NCI-H774 (cell line): ENCODE measurements at regions not wholly inside any gene's neighbourhood (a gene's known extent, or its start where the extent isn't known, plus 50 kb on each side); places are given as distances from the start of the nearest gene placed in this dataset.

Source experiments
- DNase-seq: peaks from one replicate; lab custom pipeline; 2025; lab: John Stamatoyannopoulos, UW

DNA sequence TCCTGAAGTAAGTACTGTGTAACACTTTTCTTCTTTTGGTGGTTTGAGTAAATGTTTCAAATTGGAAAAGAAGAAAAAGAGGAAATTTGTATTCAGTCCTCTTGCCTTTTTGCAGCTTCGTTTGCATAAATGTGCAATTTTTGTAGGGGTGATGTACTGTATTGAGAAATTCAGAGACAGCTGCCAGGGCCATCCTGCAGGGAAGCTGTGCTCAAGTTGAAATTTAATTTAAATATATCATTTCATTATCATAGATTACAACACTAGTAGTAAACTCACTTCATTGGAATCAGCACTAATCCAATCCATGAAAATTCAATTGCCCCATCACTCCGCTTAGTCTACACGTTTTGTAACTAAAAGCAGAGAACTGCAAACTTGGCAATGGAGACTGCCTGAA, 415.4 kb downstream of the DNAJB9 start:
- no peak for DNase-seq

DNA sequence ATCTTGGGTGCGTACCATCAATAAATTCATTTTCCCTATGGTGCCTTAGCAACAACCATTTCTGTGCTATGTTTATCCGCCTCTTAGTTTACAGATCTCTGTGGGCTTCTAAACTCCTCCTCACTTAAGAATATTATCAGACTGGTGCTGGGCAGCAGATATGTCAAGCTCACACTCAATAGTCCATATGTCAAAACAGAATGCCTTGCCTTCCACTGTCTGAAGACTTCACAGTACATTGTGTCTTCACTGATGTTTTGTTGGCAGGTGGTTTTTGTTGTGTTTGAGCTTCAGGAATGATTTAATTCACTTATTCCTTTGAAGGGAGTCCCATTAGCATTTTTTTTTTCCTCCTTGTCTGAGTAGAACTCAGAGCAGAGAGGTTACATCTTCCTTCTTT, 419.6 kb downstream of the DNAJB9 start:
- DNase-seq: no peak

DNA sequence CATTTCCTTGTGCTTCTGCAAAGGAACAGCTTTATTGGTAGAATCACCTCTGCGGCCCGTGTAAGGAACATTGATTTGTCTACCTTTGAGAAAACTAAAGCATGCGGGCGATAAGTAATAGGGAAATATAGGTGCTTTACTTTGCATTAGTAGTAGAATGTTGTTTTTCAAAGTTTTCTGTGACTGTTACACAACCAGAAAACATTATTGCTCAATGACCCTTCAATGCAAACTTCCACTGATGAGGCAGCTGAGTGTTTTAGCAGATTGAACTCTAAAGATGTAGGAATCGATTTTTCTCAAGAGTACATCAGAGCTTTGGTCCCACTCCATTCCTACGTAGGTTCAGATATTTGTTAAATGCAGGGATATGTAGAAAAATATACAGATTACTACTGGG, 427.8 kb downstream of the DNAJB9 start:
- DNase-seq: no peak

DNA sequence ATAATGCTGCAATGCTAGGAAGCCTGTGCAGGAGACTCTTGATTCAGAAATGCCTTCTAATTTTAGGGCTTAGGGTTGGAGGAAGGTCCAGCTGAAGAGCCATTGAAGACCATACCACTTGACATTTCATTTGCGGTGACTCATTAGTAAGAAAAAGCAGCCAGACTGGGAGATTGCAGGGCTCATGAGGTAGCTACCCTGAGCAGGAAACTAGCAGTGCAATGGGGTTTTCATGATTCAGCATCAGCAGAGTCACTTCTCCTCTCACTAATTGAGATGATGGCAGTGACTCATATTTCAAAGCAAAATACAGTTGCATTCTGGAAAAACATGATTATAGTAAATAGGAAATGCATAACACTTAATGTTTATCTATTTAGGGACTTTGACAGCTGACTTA, 434.1 kb downstream of the DNAJB9 start:
- no peak for DNase-seq

DNA sequence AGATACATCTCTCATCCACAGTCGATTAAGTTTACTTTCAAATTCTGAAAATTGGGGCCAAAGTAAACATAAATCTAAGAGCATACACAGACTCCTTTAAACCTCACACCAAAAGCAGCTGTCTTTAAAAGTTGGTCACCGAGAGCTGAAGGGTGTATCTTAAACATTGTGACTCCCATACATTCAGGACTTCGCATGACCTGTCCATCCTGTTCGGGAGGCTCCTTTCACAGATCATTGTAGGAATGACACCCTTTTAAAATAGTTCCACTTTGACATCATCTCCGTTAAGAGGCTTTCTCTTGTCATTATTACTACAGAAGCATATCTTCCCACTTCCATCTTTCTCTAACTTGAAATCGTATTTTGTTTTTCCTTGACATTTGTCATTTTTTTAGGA, 440.0 kb downstream of the DNAJB9 start:
- no peak for DNase-seq

DNA sequence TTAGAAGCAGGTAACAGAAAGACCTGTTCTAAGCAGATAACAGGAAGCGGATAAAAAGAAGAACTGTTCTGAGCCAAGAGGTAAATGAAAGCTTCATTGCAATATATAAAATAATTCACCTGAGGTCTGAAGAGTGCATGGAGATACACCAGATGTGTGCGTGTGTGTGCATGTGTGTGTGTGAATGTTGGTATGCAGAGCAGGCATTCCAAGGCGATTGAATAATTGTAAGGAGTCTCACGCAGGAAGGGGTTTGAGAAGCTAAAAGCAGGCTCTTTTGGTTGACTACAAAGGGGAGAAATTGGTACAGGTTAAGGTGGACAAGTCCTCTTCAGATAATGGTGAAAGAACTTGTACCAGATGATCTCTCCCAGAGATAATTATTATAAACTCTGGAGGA, 450.6 kb downstream of the DNAJB9 start:
- DNase-seq: no peak

DNA sequence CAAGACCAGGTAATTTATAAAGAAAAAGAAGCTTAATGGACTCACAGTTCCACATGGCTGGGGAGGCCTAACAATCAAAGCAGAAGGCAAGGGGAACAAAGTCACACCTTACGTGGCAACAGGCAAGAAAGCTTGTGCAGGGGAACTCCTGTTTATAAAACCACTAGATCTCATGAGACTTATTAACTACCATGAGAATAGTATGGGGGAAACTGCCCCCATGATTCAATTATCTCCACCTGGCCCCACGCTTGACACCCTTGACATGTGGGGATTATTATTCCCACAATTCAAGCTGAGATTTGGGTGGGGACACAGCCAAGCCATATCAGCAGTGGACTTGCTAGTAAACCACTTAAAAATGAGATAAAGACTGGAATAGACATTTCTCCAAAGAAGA, 451.7 kb downstream of the DNAJB9 start:
- DNase-seq: no peak

DNA sequence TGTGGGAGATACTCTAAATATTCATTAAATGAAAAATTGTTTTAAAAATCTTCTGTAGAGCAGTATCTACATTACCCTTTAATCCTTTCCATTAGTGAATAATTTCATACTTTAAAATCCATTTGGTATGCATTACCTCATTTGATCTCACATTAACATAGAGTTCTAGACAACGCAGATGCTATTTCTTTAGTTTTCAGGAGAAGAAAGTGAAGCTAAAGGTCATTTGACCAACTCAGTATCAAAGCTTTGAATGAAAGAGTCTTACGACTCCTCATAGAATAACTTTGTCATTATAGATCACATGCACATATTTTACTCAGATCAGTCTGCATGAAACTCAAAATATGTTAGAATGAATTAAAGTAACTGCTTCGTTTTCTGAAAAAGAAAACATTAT, 460.2 kb downstream of the DNAJB9 start:
- no peak for DNase-seq

DNA sequence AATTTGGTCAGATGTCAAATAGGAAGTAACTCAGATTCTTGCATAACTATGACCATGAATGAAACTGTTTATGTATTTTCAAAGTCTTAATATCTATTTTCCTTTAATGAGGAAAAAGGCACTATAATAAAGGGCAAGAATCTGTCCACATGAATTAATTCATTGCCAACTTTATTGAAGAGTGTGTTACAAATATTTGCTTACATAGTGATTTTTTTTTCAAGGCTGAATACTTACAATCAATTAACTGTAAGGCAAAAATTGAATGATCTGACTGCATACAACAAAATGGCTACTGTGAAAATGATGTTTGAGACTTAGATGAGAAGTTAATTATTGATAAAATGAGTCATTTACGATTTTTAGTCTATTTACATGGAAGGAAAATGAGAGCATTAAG, 475.0 kb downstream of the DNAJB9 start:
- no peak for DNase-seq

DNA sequence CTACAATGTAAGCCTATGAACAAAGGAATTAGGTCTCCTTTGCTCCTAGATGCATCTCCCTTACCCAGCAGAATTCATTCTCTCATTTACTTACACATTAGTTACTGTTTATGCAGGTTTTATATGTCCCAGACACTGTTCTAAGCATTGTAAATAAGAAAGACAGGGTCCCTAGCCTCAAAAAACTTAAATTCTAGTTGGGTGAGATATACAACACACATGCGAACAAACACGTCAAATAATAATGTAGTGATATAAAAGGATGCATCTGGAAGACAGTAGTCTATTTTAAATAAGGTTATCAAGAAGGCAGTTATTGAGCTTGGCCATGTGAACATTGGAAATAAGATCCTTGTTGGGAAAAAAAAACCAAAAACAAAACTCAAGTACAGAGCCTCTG, 479.7 kb downstream of the DNAJB9 start:
- no peak for DNase-seq

DNA sequence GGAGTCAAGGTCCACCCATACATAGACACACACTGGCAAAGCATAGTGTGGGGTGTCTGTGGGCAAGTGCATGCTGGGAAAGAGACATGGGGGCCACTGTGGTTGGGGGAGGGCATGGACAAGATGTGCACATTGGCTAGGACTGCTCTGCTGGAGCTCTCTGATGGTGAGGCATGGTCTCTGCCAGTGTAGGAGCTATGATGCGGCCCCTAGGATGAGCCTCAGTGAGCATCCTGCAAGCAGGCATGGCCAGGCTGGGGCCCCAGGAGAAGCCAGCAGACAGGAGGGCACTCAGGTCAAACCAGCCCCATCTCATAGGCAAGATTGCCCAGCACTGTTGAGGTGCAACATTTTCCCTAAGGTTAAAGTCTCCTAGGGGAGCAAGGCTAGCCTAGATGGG, 489.4 kb downstream of the DNAJB9 start:
- DNase-seq: no peak

DNA sequence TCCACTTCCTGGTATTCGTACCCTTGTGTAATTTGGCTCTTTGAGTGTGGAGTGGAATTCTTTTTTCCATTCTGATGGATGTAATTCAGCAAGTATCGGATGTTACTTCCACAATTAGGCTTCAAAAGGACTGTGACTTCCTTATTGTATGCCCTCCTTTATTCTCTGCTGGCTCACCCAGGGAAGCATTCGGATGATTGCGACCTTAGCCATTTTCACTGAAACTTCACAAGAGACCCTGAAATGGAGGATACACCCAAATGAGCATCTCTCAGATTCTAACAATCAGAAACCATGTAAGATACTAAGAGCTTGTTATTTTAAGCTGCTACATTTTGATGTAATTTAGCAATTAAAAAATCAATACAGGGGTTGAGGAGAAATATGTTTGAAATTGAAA, 493.1 kb downstream of the DNAJB9 start:
- DNase-seq: no peak

DNA sequence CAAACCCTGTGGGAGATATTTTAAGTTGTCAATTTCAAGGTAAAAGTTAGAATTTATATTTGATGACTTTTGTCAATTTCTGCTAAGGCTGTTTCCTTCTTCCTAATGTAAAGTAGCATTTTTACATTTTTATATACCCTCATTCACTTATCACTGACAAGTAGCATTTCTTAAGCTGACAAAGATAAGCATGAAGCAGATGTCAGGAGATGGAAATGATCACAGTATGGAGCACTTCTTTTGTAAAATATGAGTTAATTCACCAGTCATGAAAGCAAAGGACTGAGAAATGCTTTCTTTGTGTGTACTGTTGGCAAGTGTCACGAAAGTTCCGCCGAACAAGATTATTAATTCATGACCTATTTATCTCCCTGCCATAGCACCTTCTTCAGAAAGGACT, 503.9 kb downstream of the DNAJB9 start:
- no peak for DNase-seq

DNA sequence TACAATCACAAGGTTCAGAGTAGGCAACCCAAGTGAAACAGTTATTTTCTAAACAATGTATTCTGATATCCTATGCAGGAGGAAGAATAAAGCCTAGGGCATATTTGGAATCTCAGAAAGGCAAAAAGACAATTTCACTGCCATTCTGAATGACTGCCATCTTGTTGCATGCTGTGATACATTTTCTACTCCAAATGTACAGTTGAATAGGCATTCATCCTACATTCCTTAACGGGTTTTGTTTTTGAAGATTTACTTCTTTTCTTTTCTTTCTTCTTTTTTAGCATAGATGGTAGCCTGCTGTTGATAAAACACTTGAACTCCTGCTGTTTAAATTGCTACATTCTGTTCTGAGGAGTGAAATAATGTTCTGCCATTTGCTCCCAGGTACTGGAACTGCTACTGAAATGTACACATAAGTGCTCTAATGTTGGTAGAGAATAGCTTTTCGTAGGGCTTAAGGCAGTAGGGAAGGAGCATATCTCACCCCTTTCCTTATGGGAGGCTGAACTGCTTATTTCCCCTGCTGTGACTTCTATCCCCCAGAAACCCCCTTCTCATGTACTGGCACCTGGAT, 506.8 kb downstream of the DNAJB9 start:
- DNase-seq: no peak

DNA sequence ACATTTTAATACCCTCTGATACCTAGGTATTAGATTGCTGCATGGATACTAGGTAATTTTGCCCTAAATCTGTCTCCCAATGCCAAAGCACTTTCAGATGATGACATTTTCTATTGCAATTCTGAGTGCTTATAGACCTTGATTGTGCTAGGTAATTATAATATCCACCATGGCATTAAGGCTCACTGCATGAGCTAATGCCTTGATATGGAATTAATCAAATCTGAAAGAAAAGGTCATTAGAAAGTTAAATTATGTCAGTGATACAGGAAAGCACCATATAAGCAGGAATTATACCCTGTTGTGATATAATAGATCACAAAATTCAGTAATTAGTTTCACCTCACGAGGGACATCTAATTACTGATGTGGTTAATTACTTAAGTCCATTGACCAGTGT, 521.4 kb downstream of the DNAJB9 start:
- DNase-seq: no peak

DNA sequence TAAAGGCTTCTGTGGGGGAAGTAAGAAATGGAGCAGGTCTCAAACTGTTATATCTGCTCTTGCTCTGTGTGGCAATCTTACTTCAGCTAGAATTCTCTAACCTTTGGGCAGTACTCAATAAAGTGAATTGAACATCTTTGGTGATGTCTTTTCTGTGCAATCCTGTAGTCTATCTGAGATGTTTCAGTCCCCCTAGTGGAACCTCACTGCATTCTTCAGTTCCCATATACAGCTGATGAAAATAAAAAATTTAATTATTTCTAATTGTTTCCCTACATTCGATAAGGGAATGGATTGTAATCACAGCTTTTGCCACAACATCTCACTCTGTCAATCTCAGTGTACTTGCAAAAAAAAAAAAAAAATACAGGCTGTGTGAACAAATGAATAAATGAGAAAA, 522.6 kb downstream of the DNAJB9 start:
- DNase-seq: no peak

DNA sequence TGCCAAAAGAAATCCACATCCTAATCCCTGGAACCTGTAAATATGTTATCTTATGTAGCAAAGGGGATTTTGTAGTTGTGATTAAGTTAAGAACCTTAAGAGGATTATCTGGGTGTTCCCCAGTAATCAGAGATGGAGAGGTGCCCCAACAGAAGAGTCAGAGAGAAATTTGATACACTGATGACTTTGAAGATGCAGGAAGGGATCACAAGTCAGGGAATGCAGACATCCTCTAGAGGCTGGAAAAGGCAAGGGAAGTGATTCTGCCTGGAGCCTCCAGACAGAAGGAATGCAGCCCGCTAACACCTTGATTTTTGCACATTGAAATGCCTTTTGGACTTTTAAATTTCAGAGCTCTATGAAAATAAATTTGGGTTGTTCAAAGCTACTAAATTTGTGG, 531.7 kb downstream of the DNAJB9 start:
- DNase-seq: no peak

DNA sequence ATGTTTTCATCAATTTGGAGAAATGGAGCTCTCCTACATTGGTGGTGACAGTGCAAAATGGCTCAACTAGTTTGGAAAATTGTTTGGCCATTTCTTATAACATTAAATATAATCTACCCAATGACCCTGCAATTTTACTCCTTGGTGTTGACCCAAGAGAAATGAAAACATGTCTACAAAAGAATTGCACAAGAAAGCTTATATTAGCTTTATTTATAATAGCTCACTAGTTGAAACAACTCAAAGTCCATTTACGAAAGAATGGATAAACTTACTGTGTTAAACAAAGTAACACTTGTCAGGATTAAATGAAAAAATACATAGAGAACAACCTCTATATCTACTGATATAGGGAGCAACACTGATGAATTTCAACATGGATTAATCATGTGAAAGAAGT, 539.9 kb downstream of the DNAJB9 start:
- DNase-seq: no peak

DNA sequence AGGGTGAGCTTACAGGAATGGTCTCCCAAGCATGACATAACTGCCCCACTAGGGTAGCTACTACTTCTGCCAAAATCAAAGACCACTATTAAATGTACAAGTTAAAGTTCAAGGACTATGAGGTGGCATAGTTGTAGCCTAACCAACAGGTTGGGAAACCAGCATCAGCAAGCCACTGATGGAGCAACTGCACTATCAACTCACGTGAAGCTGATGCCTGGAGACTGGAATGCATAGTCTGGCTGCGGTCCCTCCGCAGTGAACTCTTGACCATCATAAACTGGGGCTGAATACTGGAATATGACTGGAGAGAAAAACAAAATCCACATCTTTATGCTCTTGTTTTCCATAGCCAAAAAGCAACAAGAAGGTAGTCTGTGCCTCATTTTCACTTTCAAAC, 541.4 kb downstream of the DNAJB9 start:
- no peak for DNase-seq

DNA sequence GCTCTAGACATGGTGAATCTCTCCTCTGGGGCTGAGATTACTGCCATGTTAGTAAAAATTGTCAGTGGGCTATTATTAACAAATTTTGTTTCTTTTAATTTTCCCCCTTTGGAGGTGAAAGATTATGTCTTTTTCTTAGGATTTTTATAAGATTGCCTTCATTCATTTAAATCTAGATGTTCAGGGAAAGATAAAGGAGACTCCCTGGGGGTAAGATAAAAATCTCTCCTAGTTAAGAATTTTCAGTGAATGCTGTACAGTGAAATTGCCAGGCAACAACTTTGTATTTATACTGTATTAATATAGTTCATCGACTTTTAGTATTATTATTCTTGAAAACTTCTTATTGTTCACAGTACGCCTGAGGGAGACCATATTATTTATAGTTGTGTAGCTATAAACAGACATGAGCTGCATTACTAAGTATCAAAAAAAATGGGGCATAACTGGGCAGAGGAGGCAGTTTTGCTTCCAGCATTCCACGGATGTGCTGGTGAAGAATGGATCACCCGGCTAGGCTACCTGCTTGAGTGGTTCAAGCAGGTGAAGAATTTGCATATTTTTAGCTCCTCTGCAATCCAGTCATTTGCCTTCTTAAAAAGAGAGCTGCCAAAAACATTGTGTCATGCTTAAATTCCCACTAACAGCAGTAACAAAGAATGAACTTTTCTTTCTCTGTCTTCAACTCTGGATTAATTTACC, 552.1 kb downstream of the DNAJB9 start:
- DNase-seq: no peak

DNA sequence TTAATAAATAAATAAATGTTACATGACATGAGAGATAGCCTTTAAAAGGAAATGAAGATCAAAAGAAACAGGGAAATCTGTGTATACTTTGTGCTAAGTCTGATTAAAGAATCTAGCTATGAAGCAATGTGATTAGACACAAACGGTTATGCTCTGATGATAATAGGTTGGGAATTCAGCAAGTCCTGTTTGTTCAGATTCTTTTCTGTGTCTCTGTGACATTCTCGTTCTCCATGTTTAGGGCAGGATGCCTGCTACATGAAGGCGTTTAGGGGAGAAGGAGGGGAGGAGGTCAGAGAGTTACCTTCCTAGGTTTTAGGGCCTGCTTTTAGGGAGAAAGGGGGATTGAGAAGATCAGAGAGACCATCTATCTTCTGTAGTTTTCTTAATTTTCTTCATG, 555.3 kb downstream of the DNAJB9 start:
- DNase-seq: no peak

DNA sequence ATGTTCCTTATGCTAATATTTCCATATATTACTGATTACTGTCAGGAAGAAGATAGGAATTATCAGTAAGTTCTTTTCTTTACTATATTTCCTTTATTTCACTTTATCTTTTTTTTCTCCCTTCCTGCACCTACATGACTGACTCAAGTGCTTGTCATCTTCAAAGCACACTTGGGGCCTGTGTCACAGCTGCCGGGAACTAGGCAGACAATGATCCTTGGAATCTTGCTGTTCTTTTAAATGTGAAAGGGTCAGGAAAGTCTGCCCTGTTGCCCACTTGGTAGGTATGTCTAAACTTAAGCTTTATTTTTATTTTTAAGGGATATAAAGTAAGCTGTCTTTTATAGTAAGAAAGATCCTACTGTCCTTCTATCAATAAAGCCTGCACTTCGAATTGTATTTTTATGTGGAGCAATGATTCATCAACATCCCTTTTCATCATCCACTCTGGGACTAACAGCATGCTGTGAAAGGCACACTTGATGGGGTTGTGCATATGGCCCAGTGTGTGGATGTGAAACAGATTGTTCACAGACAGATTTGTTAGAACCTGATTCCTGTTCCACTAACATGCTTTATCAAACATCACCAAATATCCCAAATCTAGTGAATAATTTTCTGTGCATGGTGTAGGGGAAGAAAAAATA, 556.9 kb downstream of the DNAJB9 start:
- DNase-seq: no peak

DNA sequence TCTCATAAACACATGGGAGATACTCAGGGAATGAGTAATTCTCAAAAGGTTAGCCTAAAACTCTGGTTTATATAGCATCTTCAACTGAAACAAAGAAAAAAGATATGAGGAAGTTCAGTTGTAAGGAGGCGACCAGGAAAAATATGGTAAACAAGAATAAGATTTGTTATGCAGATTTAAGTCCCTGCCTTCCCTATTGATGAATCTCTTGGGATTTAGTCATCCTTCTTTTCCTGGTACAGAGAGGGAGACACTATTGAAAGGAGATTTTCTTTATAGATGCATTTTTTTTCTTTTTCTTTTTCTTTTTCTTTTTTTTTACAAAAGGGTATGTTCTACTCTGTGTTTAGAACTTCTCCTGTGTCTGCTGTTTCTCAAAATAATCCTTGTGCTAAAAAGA, 557.5 kb downstream of the DNAJB9 start:
- no peak for DNase-seq

DNA sequence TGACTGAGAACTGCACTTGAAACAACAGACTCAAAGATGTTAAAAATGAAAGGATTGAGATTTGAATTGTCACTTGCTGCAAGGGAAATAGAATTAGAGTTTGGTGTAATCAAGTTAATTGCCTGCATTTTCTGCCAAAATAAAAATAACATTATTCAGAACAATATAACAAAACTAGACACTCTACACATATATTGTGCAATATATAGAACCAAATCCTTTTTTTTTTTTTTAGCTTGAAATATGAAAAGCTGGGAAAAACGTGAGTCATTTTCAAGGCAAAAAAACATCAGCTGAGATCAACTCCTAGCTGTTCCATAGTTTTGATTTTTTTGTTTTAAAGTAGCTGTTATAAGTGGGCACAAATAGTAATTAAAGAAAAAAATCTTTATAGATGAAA, 561.5 kb downstream of the DNAJB9 start:
- DNase-seq: no peak
